ENCODE measurements at regions not wholly inside any gene's neighbourhood (a gene's known extent, or its start where the extent isn't known, plus 50 kb on each side); places are given as distances from the start of the nearest gene placed in this dataset.
"Not testable (repeated sequence)": the region's sequence is repeated elsewhere in the genome, so short reads cannot be mapped to it uniquely, and the experiment has no call there.

DNA sequence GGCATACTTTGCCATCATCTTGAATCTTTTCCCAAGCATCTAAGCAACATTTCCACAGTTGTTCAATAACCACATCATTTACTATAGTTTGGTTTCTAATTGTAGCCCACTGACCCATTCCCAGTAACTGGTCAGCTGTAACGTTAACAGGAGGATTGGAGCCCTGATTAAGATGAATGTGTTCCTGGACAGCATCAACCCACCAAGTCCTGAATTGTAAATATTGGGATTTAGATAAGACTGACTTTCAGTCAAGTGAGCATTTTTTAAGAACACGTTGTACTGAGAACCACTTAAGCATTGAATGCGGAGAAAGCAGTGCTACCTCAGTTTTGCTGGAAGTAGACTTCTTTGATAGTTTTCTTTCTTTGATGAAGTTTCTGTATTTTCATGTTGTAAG is 53.3 kb upstream of the ARL4D start:
- not testable (repeated sequence) for DNase-seq

GRCh38 chr17:43344685-43345084 is 54.1 kb upstream of the ARL4D start:
- no peak for DNase-seq

- no peak for DNase-seq
These were observed 56.3 kb upstream of the ARL4D start for GRCh38 chr17:43342589-43342890.

DNA sequence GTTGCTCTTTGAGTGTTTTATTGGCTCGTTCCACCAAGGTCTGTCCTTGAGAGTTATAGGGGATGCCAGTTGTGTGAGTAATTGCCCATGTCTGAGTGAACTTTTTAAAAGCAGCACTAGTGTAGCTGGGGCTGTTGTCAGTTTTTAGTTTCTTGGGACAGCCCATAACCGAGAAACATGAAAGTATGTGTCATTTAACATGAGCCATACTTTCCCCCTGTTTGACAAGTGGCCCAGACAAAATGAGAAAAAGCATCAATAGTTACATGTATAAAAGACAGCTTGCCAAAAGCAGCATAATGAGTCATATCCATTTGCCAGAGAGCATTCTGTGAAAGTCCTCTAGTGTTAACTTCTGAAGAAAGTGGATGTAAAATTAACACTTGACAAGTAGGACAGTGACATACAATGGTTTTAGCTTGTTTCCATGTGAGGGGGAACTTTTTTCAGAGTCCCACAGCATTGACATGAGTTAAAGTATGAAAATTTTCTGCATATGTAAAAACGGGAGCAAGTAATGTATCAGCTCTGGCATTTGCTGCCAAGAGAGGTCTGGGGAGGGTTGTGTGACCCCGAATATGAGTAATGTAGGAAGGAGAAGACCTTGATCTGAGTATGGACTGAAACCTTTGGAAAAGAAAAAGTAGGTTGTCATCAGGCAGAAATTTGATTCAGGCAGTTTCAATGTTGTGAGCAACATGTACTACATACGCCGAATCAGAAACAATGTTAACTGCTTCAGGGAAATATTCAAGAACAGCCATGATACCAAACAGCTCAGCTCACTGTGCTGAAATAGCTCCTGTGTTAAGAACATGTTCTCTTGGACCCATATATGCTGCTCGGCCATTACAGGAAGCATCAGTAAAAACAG is 56.8 kb upstream of the ARL4D start:
- DNase-seq: peak; percentile 71

DNA sequence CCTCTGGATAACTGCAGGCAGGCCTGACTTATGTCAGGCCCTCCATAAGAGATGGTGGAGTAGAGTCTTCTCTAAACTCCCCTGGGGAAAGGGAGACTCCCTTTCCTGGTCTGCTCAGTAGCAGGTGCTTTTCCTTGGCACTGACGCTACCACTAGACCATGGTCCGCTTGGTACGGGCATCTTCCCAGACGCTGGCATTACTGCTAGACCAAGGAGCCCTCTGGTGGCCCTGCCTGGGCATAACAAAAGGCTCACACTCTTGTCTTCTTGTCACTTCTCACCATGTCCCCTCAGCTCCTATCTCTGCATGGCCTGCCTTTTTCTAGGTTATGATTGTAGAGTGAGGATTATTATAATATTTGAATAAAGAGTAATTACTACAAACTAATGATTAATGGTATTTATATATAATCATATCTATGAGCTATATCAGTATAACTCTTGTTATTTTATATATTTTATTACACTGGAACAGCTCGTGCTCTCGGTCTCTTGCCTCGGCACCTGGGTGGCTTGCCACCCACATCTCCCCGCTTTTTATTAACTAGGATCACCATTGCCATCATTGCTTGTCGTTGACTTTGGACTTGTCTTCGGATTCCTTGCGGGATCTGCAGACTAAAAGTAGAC is 59.8 kb upstream of the ARL4D start:
- DNase-seq: peak; percentile 73

DNA sequence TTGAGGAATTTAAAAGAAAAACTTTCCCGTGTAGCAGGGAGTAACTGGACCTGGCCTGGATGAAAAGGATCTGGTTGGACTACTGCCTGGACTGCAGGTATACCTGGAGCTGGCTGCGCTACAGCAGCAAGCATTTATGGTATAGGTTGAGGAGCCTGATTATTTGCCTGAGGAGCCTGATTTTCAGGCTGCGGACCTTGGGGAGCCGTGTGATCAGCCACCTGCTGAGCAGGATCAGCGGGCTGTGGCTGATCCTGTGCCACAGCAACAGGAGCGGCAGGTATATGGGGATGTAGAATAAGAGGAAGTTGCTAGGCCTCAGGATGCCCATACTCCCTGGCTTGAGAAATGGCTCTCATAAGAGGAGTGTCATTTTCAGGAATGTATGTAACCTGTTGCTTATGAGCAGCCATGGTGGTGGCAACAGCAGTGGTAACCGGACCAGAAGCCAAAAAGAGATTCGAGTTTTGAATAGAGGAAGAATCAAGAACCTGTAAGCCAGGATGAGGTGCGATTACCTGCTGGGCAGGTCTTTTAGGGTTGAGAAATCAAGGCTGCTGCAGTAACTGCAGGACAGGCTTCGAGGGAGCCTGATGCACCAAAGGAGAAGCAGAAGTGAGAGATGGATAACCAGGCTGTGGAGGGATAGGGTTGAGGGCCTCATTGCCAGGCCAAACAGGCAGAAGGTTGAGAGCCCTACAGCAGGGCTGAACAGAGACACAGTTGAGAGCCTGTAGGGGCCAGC is 60.9 kb upstream of the ARL4D start:
- DNase-seq: no peak

DNA sequence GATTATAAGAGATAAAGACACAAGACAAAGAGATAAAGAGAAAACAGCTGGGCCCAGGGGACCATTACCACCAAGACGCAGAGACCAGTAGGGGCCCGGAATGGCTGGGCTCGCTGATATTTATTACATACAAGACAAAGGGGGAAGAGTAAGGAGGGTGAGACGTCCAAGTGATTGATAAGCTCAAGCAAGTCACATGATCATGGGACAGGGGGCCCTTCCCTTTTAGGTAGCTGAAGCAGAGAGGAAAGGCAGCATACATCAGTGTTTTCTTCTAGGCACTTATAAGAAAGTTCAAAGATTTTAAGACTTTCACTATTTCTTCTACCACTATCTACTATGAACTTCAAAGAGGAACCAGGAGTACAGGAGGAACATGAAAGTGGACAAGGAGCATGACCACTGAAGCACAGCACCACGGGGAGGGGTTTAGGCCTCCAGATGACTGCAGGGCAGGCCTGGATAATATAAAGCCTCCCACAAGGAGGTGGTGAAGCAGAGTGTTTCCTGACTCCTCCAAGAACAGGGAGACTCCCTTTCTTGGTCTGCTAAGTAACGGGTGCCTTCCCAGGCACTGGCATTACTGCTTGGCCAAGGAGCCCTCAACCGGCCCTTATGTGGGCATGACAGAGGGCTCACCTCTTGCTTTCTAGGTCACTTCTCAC is 63.9 kb upstream of the ARL4D start:
- no peak for DNase-seq

- no peak for DNase-seq
These were observed 65.3 kb upstream of the ARL4D start for GRCh38 chr17:43333433-43333943.

GRCh38 chr17:43332230-43332629 is 66.6 kb upstream of the ARL4D start:
- no peak for DNase-seq

DNA sequence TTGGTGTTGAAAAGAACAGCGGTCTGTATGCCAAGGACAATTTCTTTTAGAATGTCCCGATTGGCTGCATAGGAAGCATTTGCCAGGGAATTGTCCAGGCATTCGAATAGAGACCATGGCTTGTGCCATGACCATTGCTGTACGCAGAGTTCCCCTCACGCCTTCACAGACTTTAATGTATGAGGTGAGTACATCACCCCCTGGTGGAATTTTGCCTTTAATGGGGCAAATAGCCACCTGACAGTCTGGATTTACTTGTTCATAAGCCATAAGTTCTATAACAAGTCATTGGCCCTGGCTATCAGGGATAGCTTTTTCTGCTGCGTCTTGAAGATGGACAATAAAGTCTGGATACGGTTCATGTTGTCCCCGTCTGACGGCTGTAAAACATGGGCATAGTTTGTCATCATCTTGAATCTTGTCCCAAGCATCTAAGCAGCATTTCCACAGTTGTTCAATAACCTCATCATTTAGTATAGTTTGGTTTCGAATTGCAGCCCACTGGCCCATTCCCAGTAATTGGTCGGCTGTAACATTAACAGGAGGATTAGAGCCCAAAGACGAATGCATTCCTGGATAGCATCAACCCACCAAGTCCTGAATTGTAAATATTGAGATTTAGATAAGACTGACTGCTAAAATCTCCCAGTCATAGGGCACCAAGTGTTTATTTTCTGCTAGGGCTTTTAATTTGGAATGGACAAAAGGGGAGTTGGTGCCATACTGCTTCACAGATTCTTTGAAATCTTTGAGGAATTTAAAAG is 67.7 kb upstream of the ARL4D start:
- no peak for DNase-seq

GRCh38 chr17:43329183-43329582 is 69.6 kb upstream of the ARL4D start:
- no peak for DNase-seq

- DNase-seq: no peak
These were observed 70.1 kb upstream of the ARL4D start for GRCh38 chr17:43328650-43329049.

- DNase-seq: no peak
These were observed 70.9 kb upstream of the ARL4D start for GRCh38 chr17:43327834-43328420.

- no peak for DNase-seq
These were observed 71.4 kb upstream of the ARL4D start for GRCh38 chr17:43327421-43327820.

- DNase-seq: no peak
These were observed 72.1 kb upstream of the ARL4D start for GRCh38 chr17:43326490-43327275.

DNA sequence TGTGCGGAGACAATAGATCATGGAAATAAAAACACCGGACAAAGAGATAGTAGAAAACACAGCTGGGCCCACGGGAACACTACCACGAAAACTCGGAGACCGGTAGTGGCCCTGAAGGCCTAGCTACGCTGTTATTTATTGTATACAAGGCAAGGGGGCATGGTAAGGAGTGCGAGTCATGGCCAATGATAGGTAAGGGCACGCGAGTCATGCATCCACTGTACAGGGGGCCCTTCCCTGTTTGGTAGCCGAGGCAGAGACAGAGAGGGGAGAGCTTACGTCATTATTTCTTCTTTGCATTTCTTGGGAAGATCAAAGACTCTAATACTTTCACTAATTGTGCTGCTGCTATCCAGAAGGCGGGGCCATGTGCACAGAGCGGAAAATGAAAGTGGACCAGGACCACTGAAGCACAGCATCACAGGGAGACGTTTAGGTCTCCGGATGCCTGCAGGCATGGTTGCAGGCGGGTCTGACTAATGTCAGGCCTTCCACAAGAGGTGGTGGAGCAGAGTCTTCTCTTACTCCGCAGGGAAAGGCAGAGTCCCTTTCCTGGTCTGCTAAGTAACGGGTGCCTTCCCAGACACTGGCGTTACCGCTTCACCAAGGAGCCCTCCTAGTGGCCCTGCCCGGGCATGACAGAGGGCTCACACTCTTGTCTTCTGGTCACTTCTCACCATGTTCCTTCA is 74.4 kb upstream of the ARL4D start:
- no peak for DNase-seq

- DNase-seq: no peak
These were observed 79.3 kb upstream of the ARL4D start for GRCh38 chr17:43319293-43320124.

- DNase-seq: peak; percentile 32
These were observed 82.2 kb upstream of the ARL4D start for GRCh38 chr17:43316522-43317142.

Data from activated CD4-positive, alpha-beta T cell treated with anti-CD3 and anti-CD28 coated beads, Interleukin-2, Interleukin-6, amounts not matched to agents 100 ng/mL and 50 ng/mL, durations not matched to agents 16 hours and 8 hours (primary cell).